WTC11 (cell line): ENCODE measurements at regions not wholly inside any gene's neighbourhood (a gene's known extent, or its start where the extent isn't known, plus 50 kb on each side); places are given as distances from the start of the nearest gene placed in this dataset.

ENCODE experiments used
- E2F1 ChIP-seq: sonication (generic); formaldehyde crosslinking; IDR thresholded peaks from 2 replicates; pipeline ENCODE4 v1.8.0; 2022; ENCODE audit warnings: mild to moderate bottlenecking, missing genetic modification reagents
- FOXP1 ChIP-seq: sonication (generic); formaldehyde crosslinking; IDR thresholded peaks from 2 replicates; pipeline ENCODE4 v1.8.0; 2022; ENCODE audit warnings: missing genetic modification reagents, mild to moderate bottlenecking, moderate library complexity, borderline replicate concordance

- TF ChIP-seq FOXP1 (CRISPR knock-in tag) = no peak
- TF ChIP-seq E2F1 (CRISPR knock-in tag) = no peak
Observed at GRCh38 chr17:55644346-55644745, 78.3 kb downstream of the TMEM100 start.
